ENCODE measurements at regions not wholly inside any gene's neighbourhood (a gene's known extent, or its start where the extent isn't known, plus 50 kb on each side); places are given as distances from the start of the nearest gene placed in this dataset.

DNA sequence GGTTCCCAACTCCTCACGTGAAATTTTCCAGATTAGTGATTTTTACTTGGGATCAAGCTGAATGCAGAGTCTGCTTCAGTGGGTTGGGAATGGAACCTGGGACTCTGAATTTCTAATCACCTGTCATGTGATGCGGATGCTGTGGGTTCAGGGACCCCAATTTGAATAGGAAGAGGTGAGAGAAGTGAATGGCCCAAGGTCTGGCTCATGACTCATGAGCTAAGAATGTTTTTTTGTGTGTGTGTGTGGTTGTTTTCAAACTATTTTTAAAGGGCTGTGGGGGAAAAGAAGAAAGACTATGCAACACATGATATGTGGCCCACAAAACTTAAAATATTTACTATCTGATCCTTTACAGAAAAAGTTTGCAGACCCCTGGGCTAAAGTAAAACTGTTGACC is 108.5 kb upstream of the CYRIA start:
- Histone ChIP-seq H3K27ac (ENCODE audit: low read length) (no peak overlapping the region), H3K27me3 (ENCODE audit: control insufficient read depth, insufficient read depth, low read length) (peaks cover 1% of the 10 kb centered on the region; the same call in 1 of the 2 replicates), H3K36me3 (ENCODE audit: control insufficient read depth, insufficient read depth, low read length) (no peaks in the 10 kb centered on the region), H3K4me1 (ENCODE audit: control insufficient read depth, insufficient read depth, low read length) (no peaks in the 10 kb centered on the region), H3K4me3 (ENCODE audit: low read depth in 2 of 2, low read length in 2 of 2) (no peak overlapping the region), H3K9me3 (ENCODE audit: control insufficient read depth, insufficient read depth, low read depth, low read length) (no peaks in the 10 kb centered on the region)
- no peak for ATAC-seq
- ChIA-PET POLR2A (no interaction called here), CTCF (no interaction called here)
- no peak for DNase-seq (ENCODE audit: low read depth, low spot score)
- TF ChIP-seq, protein P1, sequence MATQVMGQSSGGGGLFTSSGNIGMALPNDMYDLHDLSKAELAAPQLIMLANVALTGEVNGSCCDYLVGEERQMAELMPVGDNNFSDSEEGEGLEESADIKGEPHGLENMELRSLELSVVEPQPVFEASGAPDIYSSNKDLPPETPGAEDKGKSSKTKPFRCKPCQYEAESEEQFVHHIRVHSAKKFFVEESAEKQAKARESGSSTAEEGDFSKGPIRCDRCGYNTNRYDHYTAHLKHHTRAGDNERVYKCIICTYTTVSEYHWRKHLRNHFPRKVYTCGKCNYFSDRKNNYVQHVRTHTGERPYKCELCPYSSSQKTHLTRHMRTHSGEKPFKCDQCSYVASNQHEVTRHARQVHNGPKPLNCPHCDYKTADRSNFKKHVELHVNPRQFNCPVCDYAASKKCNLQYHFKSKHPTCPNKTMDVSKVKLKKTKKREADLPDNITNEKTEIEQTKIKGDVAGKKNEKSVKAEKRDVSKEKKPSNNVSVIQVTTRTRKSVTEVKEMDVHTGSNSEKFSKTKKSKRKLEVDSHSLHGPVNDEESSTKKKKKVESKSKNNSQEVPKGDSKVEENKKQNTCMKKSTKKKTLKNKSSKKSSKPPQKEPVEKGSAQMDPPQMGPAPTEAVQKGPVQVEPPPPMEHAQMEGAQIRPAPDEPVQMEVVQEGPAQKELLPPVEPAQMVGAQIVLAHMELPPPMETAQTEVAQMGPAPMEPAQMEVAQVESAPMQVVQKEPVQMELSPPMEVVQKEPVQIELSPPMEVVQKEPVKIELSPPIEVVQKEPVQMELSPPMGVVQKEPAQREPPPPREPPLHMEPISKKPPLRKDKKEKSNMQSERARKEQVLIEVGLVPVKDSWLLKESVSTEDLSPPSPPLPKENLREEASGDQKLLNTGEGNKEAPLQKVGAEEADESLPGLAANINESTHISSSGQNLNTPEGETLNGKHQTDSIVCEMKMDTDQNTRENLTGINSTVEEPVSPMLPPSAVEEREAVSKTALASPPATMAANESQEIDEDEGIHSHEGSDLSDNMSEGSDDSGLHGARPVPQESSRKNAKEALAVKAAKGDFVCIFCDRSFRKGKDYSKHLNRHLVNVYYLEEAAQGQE (IDR thresholded peaks at IDR 0.05; ENCODE audit: insufficient read depth in 1 of 2, low read depth in 2 of 2, low read length in 1 of 2): no peak
- TF ChIP-seq SIN3A (IDR thresholded peaks at IDR 0.05; ENCODE audit: borderline replicate concordance, insufficient read depth, low read depth, low read length) (no peak), TCF7L2 (IDR thresholded peaks at IDR 0.05; ENCODE audit: low read depth, low read length) (no peak), POLR2AphosphoS5 (IDR thresholded peaks at IDR 0.05; ENCODE audit: low read depth, low read length) (no peak)
- TF ChIP-seq, protein P2, sequence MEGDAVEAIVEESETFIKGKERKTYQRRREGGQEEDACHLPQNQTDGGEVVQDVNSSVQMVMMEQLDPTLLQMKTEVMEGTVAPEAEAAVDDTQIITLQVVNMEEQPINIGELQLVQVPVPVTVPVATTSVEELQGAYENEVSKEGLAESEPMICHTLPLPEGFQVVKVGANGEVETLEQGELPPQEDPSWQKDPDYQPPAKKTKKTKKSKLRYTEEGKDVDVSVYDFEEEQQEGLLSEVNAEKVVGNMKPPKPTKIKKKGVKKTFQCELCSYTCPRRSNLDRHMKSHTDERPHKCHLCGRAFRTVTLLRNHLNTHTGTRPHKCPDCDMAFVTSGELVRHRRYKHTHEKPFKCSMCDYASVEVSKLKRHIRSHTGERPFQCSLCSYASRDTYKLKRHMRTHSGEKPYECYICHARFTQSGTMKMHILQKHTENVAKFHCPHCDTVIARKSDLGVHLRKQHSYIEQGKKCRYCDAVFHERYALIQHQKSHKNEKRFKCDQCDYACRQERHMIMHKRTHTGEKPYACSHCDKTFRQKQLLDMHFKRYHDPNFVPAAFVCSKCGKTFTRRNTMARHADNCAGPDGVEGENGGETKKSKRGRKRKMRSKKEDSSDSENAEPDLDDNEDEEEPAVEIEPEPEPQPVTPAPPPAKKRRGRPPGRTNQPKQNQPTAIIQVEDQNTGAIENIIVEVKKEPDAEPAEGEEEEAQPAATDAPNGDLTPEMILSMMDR (IDR thresholded peaks at IDR 0.05): no peak
- BruUV-seq (replicated peaks): no TSS peak
- in situ Hi-C loops (cut with HindIII; ENCODE audit: low pct_unique_long_range_greater_than_20kb, low sequenced_read_pairs): no loop called here
- intact Hi-C loops (cut with micrococcal nuclease; ENCODE audit: unreplicated experiment): loop anchor here (5.0 to 10.0 kb wide), 3 partner anchors 123 to 901 kb away; no protein-coding TSS in a partner anchor

DNA sequence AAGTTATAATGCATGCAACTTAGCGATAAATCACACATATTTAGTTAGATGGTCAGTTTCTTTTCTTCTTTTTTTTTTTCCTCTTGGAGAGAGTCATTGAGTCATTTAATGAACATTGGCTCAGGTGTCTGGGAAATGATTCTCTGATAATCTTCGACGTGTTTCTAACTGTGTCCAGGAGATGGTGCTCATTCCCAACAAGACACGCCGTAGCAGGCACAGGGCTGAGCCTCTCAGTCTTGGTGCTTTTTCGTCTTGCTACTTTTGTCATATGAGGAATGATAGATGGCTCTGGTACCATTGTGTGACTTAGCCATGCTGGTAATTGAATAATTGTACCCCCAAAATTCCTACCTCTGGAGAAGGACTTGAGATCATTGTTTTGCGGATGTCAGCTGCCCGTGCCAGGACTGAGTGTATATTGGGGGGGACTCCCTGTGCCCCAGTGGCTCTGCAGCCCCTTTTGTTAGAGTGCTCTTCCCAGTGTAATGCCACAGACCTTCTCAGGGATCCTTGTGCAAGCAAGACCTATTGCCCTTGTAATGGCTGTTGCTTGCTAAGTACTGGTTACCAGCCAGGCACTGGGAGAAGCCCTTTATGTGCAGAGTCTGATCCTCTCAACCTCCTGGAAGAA is 107.6 kb upstream of the CYRIA start:
- Histone ChIP-seq H3K36me3 (ENCODE audit: control insufficient read depth, insufficient read depth, low read length) (no peaks in the 10 kb centered on the region), H3K27me3 (ENCODE audit: control insufficient read depth, insufficient read depth, low read length) (peaks cover 3% of the 10 kb centered on the region; the same call in 1 of the 2 replicates), H3K4me3 (ENCODE audit: low read depth in 2 of 2, low read length in 2 of 2) (no peak overlapping the region), H3K4me1 (ENCODE audit: control insufficient read depth, insufficient read depth, low read length) (no peaks in the 10 kb centered on the region), H3K27ac (ENCODE audit: low read length) (no peak overlapping the region), H3K9me3 (ENCODE audit: control insufficient read depth, insufficient read depth, low read depth, low read length) (no peaks in the 10 kb centered on the region)
- intact Hi-C loops (cut with micrococcal nuclease; ENCODE audit: unreplicated experiment) (loop anchor here (1.0 to 10.0 kb wide), 4 partner anchors 124 to 902 kb away; no protein-coding TSS in a partner anchor), in situ Hi-C loops (cut with HindIII; ENCODE audit: low pct_unique_long_range_greater_than_20kb, low sequenced_read_pairs) (no loop called here)
- DNase-seq (ENCODE audit: low read depth, low spot score) (peak; percentile 15), ATAC-seq (peak; percentile 71; the same call in 1 of the 2 replicates)
- no TSS peak for BruUV-seq (replicated peaks)
- CTCF ChIA-PET: interaction anchor here (0.5 to 0.6 kb wide), 2 partner anchors 134 to 537 kb away, joined by 3 read pairs; no protein-coding TSS in a partner anchor
- TF ChIP-seq, protein P1 (IDR thresholded peaks at IDR 0.05; ENCODE audit: insufficient read depth in 1 of 2, low read depth in 2 of 2, low read length in 1 of 2): no peak
- TF ChIP-seq POLR2AphosphoS5 (IDR thresholded peaks at IDR 0.05; ENCODE audit: low read depth, low read length): no peak
- TF ChIP-seq, protein P2 (IDR thresholded peaks at IDR 0.05): peak; percentile 76
- POLR2A ChIA-PET: no interaction called here

All from Panc1 (cell line).